PC-9 (cell line): ENCODE measurements at regions not wholly inside any gene's neighbourhood (a gene's known extent, or its start where the extent isn't known, plus 50 kb on each side); places are given as distances from the start of the nearest gene placed in this dataset.

Source experiments
- CTCF ChIP-seq: fragments of 200-600 bp; sonication (generic); conservative IDR thresholded peaks from 2 replicates; pipeline ENCODE4 v1.6.1; 2017; ENCODE audit warnings: mixed run types, antibody characterized with exemption, mild to moderate bottlenecking, moderate library complexity
- EZH2 ChIP-seq: fragments of 200-600 bp; sonication (generic); IDR thresholded peaks from 2 replicates; pipeline ENCODE4 v1.8.0; 2017; ENCODE audit warnings: antibody characterized with exemption, low read depth

GRCh38 chr6:131424016-131424415, 149.0 kb upstream of the ARG1 start:
- no peak for TF ChIP-seq CTCF
- TF ChIP-seq EZH2: no peak
